H9 (cell line): ENCODE measurements at regions not wholly inside any gene's neighbourhood (a gene's known extent, or its start where the extent isn't known, plus 50 kb on each side); places are given as distances from the start of the nearest gene placed in this dataset.

Experiments used
- DNase-seq: peaks from one replicate; pipeline ENCODE4 v3.0.0-alpha.2; 2017
- H2AFZ ChIP-seq: one replicate; pipeline ENCODE4 v1.6.1; 2013; ENCODE audit warnings: mild to moderate bottlenecking, low read length, control low read depth, moderate library complexity
- H2AK5ac ChIP-seq: 2 replicates; pipeline ENCODE4 v1.6.1; 2013; ENCODE audit warnings: low read length, control low read depth, mixed read lengths; ENCODE audit not compliant: insufficient read length
- H2BK120ac ChIP-seq: one replicate; pipeline ENCODE4 v1.6.1; 2013; ENCODE audit warnings: low read depth, mild to moderate bottlenecking, low read length, control low read depth, inconsistent platforms; ENCODE audit not compliant: poor library complexity, severe bottlenecking
- H2BK12ac ChIP-seq: 2 replicates; pipeline ENCODE4 v1.6.1; 2013; ENCODE audit warnings: low read length, control low read depth, mixed read lengths, low read depth; ENCODE audit not compliant: insufficient read length
- H2BK15ac ChIP-seq: 2 replicates; pipeline ENCODE4 v1.6.1; 2013; ENCODE audit warnings: low read depth, low read length, control low read depth
- H2BK20ac ChIP-seq: one replicate; pipeline ENCODE4 v1.6.1; 2013; ENCODE audit warnings: low read depth, mild to moderate bottlenecking, low read length, control low read depth, inconsistent platforms; ENCODE audit not compliant: poor library complexity, severe bottlenecking
- H2BK5ac ChIP-seq: 2 replicates; pipeline ENCODE4 v1.6.1; 2013; ENCODE audit warnings: low read length, control low read depth, mixed read lengths; ENCODE audit not compliant: insufficient read length
- H3K14ac ChIP-seq: 2 replicates; pipeline ENCODE4 v1.6.1; 2013; ENCODE audit warnings: low read length, control low read depth; ENCODE audit not compliant: insufficient read depth
- H3K18ac ChIP-seq: 2 replicates; pipeline ENCODE4 v1.6.1; 2013; ENCODE audit warnings: low read depth, mild to moderate bottlenecking, mixed read lengths, low read length, control low read depth; ENCODE audit not compliant: insufficient read length
- H3K23ac ChIP-seq: 2 replicates; pipeline ENCODE4 v1.6.1; 2013; ENCODE audit warnings: low read length, control low read depth, mixed read lengths, low read depth; ENCODE audit not compliant: insufficient read length
- H3K23me2 ChIP-seq: 2 replicates; pipeline ENCODE4 v1.6.1; 2013; ENCODE audit warnings: low read depth, mild to moderate bottlenecking, mixed read lengths, low read length, control low read depth; ENCODE audit not compliant: insufficient read length, poor library complexity, severe bottlenecking
- H3K27ac ChIP-seq: 2 replicates; pipeline ENCODE4 v1.5.1; 2013; ENCODE audit warnings: low read length, control low read depth, mixed read lengths, low read depth; ENCODE audit not compliant: insufficient read length
- H3K27me3 ChIP-seq: 2 replicates; pipeline ENCODE4 v1.6.1; 2013; ENCODE audit warnings: low read length, control low read depth, inconsistent platforms; ENCODE audit not compliant: insufficient read depth
- H3K4ac ChIP-seq: 2 replicates; pipeline ENCODE4 v1.6.1; 2013; ENCODE audit warnings: low read depth, mild to moderate bottlenecking, control low read depth, inconsistent platforms, low read length, moderate library complexity
- H3K4me1 ChIP-seq: 2 replicates; pipeline ENCODE4 v1.6.1; 2013; ENCODE audit warnings: low read length, control low read depth, inconsistent platforms; ENCODE audit not compliant: insufficient read depth
- H3K4me2 ChIP-seq: 2 replicates; pipeline ENCODE4 v1.6.1; 2013; ENCODE audit warnings: low read length, control low read depth, mixed read lengths; ENCODE audit not compliant: insufficient read length, insufficient read depth
- H3K56ac ChIP-seq: 2 replicates; pipeline ENCODE4 v1.6.1; 2013; ENCODE audit warnings: low read depth, mild to moderate bottlenecking, mixed read lengths, low read length, control low read depth; ENCODE audit not compliant: insufficient read length
- H3K79me1 ChIP-seq: 2 replicates; pipeline ENCODE4 v1.6.1; 2013; ENCODE audit warnings: low read depth, mild to moderate bottlenecking, moderate library complexity, low read length, control low read depth, inconsistent platforms; ENCODE audit not compliant: insufficient read depth, poor library complexity, severe bottlenecking
- H3K79me2 ChIP-seq: 2 replicates; pipeline ENCODE4 v1.6.1; 2013; ENCODE audit warnings: low read length, control low read depth, inconsistent platforms; ENCODE audit not compliant: insufficient read depth
- H3K9ac ChIP-seq: 2 replicates; pipeline ENCODE4 v1.6.1; 2013; ENCODE audit warnings: low read length, control low read depth, mixed read lengths; ENCODE audit not compliant: insufficient read length; ENCODE audit errors: extremely low read depth
- H3K9me3 ChIP-seq: one replicate; pipeline ENCODE4 v1.6.1; 2013; ENCODE audit warnings: low read depth, low read length, inconsistent platforms; ENCODE audit not compliant: control insufficient read depth
- H3T11ph ChIP-seq: one replicate; pipeline ENCODE4 v1.6.1; 2013; ENCODE audit warnings: mild to moderate bottlenecking, low read length, control low read depth, inconsistent platforms
- H4K20me1 ChIP-seq: one replicate; pipeline ENCODE4 v1.6.1; 2013; ENCODE audit not compliant: control insufficient read depth, insufficient read length, insufficient read depth
- H4K5ac ChIP-seq: 2 replicates; pipeline ENCODE4 v1.6.1; 2013; ENCODE audit warnings: low read depth, mild to moderate bottlenecking, mixed read lengths, low read length, control low read depth; ENCODE audit not compliant: insufficient read length
- H4K8ac ChIP-seq: replicated peaks from 2 replicates; pipeline ENCODE4 v1.6.1; 2013; ENCODE audit warnings: low read length, control low read depth, mixed read lengths, low read depth; ENCODE audit not compliant: insufficient read length
- H4K91ac ChIP-seq: 2 replicates; pipeline ENCODE4 v1.6.1; 2013; ENCODE audit warnings: low read depth, mild to moderate bottlenecking, moderate library complexity, mixed read lengths, low read length, control low read depth; ENCODE audit not compliant: insufficient read length
- H3K27ac Mint-ChIP-seq, 3 experiments: 2 replicates in 2 of 3; 3 replicates in 1 of 3; pipeline ENCODE4 v1.8.0; 2020 to 2021; ENCODE audit warnings: mixed read lengths in 3 of 3, mild to moderate bottlenecking in 1 of 3, moderate library complexity in 1 of 3
- H3K27me3 Mint-ChIP-seq: 2 replicates; pipeline ENCODE4 v1.8.0; 2021; ENCODE audit warnings: low read depth, mild to moderate bottlenecking, moderate library complexity, mixed read lengths
- H3K36me3 Mint-ChIP-seq, 3 experiments: 2 replicates in 2 of 3; 3 replicates in 1 of 3; pipeline ENCODE4 v1.8.0; 2020 to 2021; ENCODE audit warnings: low read depth in 3 of 3, mixed read lengths in 3 of 3; ENCODE audit not compliant: insufficient read depth in 1 of 3
- H3K4me1 Mint-ChIP-seq, 2 experiments: 2 replicates each; pipeline ENCODE4 v1.8.0; 2020; ENCODE audit warnings: mixed read lengths in 2 of 2
- H3K4me3 Mint-ChIP-seq, 2 experiments: 2 replicates in 1 of 2; 3 replicates in 1 of 2; pipeline ENCODE4 v1.8.0; 2020 to 2021; ENCODE audit warnings: mild to moderate bottlenecking in 2 of 2, mixed read lengths in 2 of 2, moderate library complexity in 1 of 2
- H3K9me3 Mint-ChIP-seq, 2 experiments: 2 replicates in 1 of 2; 3 replicates in 1 of 2; pipeline ENCODE4 v1.8.0; 2020; ENCODE audit warnings: mild to moderate bottlenecking in 2 of 2, mixed read lengths in 2 of 2, moderate library complexity in 1 of 2
- CTCF ChIP-seq: fragments of 200-600 bp; sonication (generic); conservative IDR thresholded peaks from 3 replicates; pipeline ENCODE4 v1.8.0; 2021; ENCODE audit warnings: antibody characterized with exemption, mild to moderate bottlenecking
- WGBS: extraction: QIAGEN DNeasy Blood & Tissue Kit; methylation state at CpG from one replicate; pipeline ENCODE4 v1.1.7; 2013; ENCODE audit warnings: missing lambda C conversion rate, low lambda C conversion rate, mixed read lengths; ENCODE audit not compliant: insufficient read length; ENCODE audit errors: extremely low coverage; 5-methylcytosine and 5-hydroxymethylcytosine counted together

GRCh38 chr11:25247336-25247735, 750.5 kb downstream of the LUZP2 start:
- H2AK5ac ChIP-seq = no peak overlapping the region
- Mint-ChIP-seq H3K4me1 (no peaks in the 10 kb centered on the region), H3K9me3 (peaks cover 9 to 10% of the 10 kb centered on the region in 2 experiments), H3K36me3 (peaks cover 9 to 12% (median 10%) of the 10 kb centered on the region in 3 experiments), H3K27ac (no peak overlapping the region), H3K4me3 (no peak overlapping the region), H3K27me3 (no peaks in the 10 kb centered on the region)
- WGBS = 100% methylated on average over 1 of the region's 1 CpG
- no peak overlapping the region for H3K4ac ChIP-seq
- H2BK15ac ChIP-seq = no peak overlapping the region
- H2BK12ac ChIP-seq = no peak overlapping the region
- no peak for TF ChIP-seq CTCF
- H4K5ac ChIP-seq = no peak overlapping the region
- H3K56ac ChIP-seq = no peak overlapping the region
- H3K4me1 ChIP-seq = no peaks in the 10 kb centered on the region
- no peak overlapping the region for H3T11ph ChIP-seq
- no peak overlapping the region for H2BK5ac ChIP-seq
- H3K27ac ChIP-seq = no peak overlapping the region
- H3K14ac ChIP-seq = no peak overlapping the region
- H2BK120ac ChIP-seq = no peak overlapping the region
- H3K4me2 ChIP-seq = no peak overlapping the region
- no peaks in the 10 kb centered on the region for H3K79me2 ChIP-seq
- H3K23me2 ChIP-seq = no peaks in the 10 kb centered on the region
- no peak for DNase-seq
- no peak overlapping the region for H4K91ac ChIP-seq
- no peaks in the 10 kb centered on the region for H3K27me3 ChIP-seq
- H3K79me1 ChIP-seq = no peaks in the 10 kb centered on the region
- no peak overlapping the region for H2BK20ac ChIP-seq
- no peaks in the 10 kb centered on the region for H4K20me1 ChIP-seq
- no peak overlapping the region for H4K8ac ChIP-seq
- H3K18ac ChIP-seq = no peak overlapping the region
- H3K23ac ChIP-seq = no peak overlapping the region
- H2AFZ ChIP-seq = no peak overlapping the region
- H3K9ac ChIP-seq = no peak overlapping the region
- no peaks in the 10 kb centered on the region for H3K9me3 ChIP-seq
